T-helper 2 cell (primary cell): ENCODE measurements at regions not wholly inside any gene's neighbourhood (a gene's known extent, or its start where the extent isn't known, plus 50 kb on each side); places are given as distances from the start of the nearest gene placed in this dataset.
A peak's percentile ranks its signal among the peaks of the same experiment; 100 is the strongest.

Experiments used
- DNase-seq, 5 experiments: peaks; one replicate each; pipeline versions ENCODE4 v3.0.0 to v3.0.0-alpha.2; 2012 to 2022

- DNase-seq: no peak
Observed at GRCh38 chrY:15510984-15511650, 986.8 kb downstream of the NLGN4Y start.

GRCh38 chrY:15535131-15535530 is 1010.8 kb downstream of the NLGN4Y start:
- DNase-seq: no peak

- DNase-seq: peak in 1 of 5 experiments; percentile 47
Observed at GRCh38 chrY:15535784-15536511, 1011.6 kb downstream of the NLGN4Y start.

- no peak for DNase-seq
Observed at GRCh38 chrY:15540516-15540915, 1016.2 kb downstream of the NLGN4Y start.

GRCh38 chrY:15546177-15546754 is 1021.9 kb downstream of the NLGN4Y start:
- DNase-seq: no peak

GRCh38 chrY:15552074-15552473 is 1027.7 kb downstream of the NLGN4Y start:
- DNase-seq: no peak

- DNase-seq: no peak
Observed at GRCh38 chrY:15554991-15555390, 1030.7 kb downstream of the NLGN4Y start.

GRCh38 chrY:15559169-15559568 is 1034.8 kb downstream of the NLGN4Y start:
- no peak for DNase-seq

GRCh38 chrY:15560840-15561239 is 1036.5 kb downstream of the NLGN4Y start:
- DNase-seq: no peak

GRCh38 chrY:15561501-15562289 is 1037.4 kb downstream of the NLGN4Y start:
- no peak for DNase-seq

- no peak for DNase-seq
Observed at GRCh38 chrY:15577886-15578285, 1053.6 kb downstream of the NLGN4Y start.

GRCh38 chrY:15578761-15579160 is 1054.4 kb downstream of the NLGN4Y start:
- DNase-seq: no peak

GRCh38 chrY:15579245-15579644 is 1054.9 kb downstream of the NLGN4Y start:
- DNase-seq: peak in 1 of 5 experiments; percentile 1

GRCh38 chrY:15583111-15583510 is 1058.8 kb downstream of the NLGN4Y start:
- DNase-seq: no peak

GRCh38 chrY:15592957-15593356 is 1068.6 kb downstream of the NLGN4Y start:
- no peak for DNase-seq

- no peak for DNase-seq
Observed at GRCh38 chrY:15593476-15594160, 1069.3 kb downstream of the NLGN4Y start.

GRCh38 chrY:15594179-15594578 is 1069.8 kb downstream of the NLGN4Y start:
- DNase-seq: no peak

GRCh38 chrY:15600565-15600964 is 1076.2 kb downstream of the NLGN4Y start:
- no peak for DNase-seq

GRCh38 chrY:15624370-15624769 is 1100.0 kb downstream of the NLGN4Y start:
- no peak for DNase-seq

- DNase-seq: no peak
Observed at GRCh38 chrY:15624928-15625327, 1100.6 kb downstream of the NLGN4Y start.

GRCh38 chrY:15648198-15648597 is 1123.9 kb downstream of the NLGN4Y start:
- DNase-seq: no peak

- DNase-seq: no peak
Observed at GRCh38 chrY:15650056-15650455, 1125.7 kb downstream of the NLGN4Y start.

GRCh38 chrY:15688531-15688930 is 1164.2 kb downstream of the NLGN4Y start:
- no peak for DNase-seq
